Mesenteric fat pad (tissue), 1 donor: ENCODE measurements at regions not wholly inside any gene's neighbourhood (a gene's known extent, or its start where the extent isn't known, plus 50 kb on each side); places are given as distances from the start of the nearest gene placed in this dataset.

Experiments
- DNase-seq: peaks from one replicate; pipeline ENCODE4 v3.0.0-alpha.2; 2020; ENCODE audit warnings: low spot score
- donor health status: DM: yes; HTN: yes; CAD: no.

- no peak for DNase-seq
These were observed 631.8 kb upstream of the CELF2 start for GRCh38 chr10:10385831-10386230.

- no peak for DNase-seq
These were observed 628.5 kb upstream of the CELF2 start for GRCh38 chr10:10389182-10389581.

- no peak for DNase-seq
These were observed 625.2 kb upstream of the CELF2 start for GRCh38 chr10:10392511-10392910.

DNA sequence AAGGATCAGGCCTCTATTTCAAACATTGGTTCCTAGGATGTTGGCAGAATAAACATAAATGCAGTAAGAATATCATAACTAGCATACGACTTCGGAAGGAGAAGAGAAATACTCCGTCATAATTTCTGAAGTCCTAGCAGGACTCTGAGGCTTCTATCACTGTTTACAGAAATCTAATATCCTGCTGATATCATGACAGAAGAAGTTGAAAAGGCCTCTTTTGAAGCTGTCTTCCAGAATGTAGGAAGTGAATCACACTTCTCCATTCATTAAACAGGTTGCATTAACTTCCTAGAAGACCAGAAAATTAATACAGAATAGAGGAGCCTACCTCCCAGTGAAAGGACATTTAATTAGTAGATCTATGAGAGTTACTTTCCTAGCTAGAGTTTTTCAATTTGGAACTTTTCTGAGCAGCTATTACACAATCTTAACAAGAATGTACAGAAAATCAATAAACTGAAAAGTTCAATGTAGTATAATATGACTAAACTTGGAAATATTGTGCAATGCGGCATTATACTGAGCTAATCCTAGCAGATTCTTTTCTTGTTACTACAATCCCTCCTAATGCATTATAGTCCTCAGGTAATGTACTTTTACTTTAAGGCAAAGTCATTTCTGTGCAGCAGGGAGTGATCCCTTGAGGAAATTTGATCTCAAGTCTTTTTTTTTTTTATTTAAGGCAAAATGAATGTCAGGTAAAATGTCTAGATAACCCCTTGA lies 622.6 kb upstream of the CELF2 start:
- no peak for DNase-seq

- DNase-seq, result no peak
These were observed 621.1 kb upstream of the CELF2 start for GRCh38 chr10:10396601-10397000.

GRCh38 chr10:10397906-10398305 lies 619.8 kb upstream of the CELF2 start:
- DNase-seq, result no peak

DNA sequence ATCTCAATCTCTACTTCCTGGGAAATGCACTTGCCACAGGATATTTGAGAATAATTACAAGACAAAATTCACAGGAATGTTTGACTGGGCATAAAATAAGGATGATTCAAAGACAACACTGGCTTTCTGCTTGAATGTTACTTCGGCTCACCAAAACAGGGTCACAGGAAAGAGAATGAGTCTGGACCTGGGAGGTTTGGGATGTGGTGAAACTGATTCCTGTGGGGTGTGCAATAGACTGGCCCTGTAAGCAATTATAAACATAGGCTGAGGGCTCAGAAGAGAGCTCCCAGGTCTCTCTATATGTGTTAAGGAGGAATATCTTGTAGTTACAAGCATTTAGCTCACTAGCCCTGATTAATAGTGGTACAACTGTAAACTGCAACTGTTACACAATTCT lies 613.9 kb upstream of the CELF2 start:
- no peak for DNase-seq

DNA sequence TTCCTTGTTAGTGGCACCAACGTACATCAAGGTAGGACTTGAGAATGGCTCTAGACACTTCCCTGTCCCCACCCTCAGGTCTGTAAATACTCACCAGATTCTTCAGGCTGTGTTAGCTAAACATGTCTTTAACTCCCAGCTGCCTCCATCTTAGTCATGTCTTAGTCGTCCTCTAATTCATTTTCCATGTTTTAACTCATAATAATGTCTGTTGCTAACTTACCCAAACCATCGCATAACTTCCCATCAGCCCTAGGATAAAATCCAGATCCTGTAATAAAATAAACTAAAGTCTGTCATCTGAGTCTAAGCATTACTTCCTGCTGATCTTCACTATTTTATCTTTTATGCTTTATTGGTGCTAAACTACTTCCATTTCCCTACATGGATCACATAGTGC lies 600.0 kb upstream of the CELF2 start:
- DNase-seq, result no peak

GRCh38 chr10:10418387-10418786 lies 599.3 kb upstream of the CELF2 start:
- DNase-seq, result no peak

GRCh38 chr10:10421071-10421470 lies 596.6 kb upstream of the CELF2 start:
- DNase-seq, result no peak

GRCh38 chr10:10431422-10432066 lies 586.1 kb upstream of the CELF2 start:
- no peak for DNase-seq

GRCh38 chr10:10432296-10433035 lies 585.2 kb upstream of the CELF2 start:
- DNase-seq, result no peak

- no peak for DNase-seq
These were observed 583.4 kb upstream of the CELF2 start for GRCh38 chr10:10434312-10434711.

GRCh38 chr10:10437886-10438285 lies 579.8 kb upstream of the CELF2 start:
- no peak for DNase-seq

GRCh38 chr10:10438335-10439100 lies 579.2 kb upstream of the CELF2 start:
- no peak for DNase-seq

- DNase-seq, result no peak
These were observed 560.8 kb upstream of the CELF2 start for GRCh38 chr10:10456856-10457255.

GRCh38 chr10:10460451-10460850 lies 557.2 kb upstream of the CELF2 start:
- DNase-seq, result no peak

DNA sequence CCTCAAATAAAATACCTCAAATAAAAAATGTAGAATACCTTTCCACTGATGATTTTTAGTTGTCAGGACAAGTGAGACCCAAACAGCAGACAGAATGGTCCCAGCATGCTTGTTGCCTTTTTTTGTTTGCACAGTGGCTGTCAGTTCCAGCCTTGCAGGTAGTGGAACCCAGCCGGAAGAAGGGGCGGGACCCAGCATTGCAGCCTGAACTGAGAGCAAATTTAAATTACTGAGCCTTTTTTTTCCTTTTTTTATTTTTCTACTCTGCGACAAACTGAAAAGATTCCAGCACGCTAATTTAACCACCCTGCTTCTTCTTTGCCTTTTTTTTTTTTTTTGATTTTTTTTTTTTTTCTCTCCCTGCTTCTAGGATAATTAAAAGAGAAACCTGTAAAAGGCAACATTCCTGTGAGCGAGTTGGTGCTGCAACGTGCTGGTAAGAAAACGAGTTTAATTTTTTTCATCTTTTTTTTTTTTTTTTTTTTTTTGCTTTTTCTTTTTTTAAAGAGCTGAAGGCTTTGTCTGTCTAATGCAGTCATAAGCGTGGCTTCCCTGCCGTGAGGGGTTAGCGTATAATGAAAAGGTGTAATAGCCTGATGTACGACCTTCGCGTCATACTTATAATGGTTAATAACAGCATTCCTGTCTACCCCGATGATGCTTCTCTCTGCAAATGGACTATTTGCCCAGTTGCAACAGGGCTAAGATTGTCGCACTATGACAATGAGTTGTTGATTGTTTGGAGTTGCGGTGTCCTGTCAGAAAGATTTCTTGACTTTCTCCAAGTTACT lies 555.3 kb upstream of the CELF2 start:
- no peak for DNase-seq

GRCh38 chr10:10471758-10472157 lies 545.9 kb upstream of the CELF2 start:
- no peak for DNase-seq

- DNase-seq, result no peak
These were observed 541.9 kb upstream of the CELF2 start for GRCh38 chr10:10475812-10476211.

DNA sequence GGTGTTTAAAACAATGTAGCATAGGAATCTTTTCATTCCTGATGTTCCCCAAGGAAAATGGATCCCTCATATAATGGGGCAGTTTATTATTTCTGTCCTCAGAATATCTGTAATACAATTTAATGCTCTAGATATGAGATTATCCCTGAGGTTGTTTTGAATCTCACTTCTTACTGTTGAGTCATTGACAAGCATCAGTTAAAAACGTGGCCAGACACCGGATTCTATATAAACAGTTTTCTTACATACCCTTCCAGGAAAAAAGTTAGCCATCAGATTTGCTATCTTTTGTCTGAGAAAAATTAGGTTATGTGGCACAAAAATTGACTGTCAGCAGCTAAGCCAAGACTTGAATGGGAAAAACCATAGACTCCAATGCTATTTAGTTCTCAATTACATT lies 539.8 kb upstream of the CELF2 start:
- DNase-seq, result no peak
